ENCODE measurements at regions not wholly inside any gene's neighbourhood (a gene's known extent, or its start where the extent isn't known, plus 50 kb on each side); places are given as distances from the start of the nearest gene placed in this dataset.

DNA sequence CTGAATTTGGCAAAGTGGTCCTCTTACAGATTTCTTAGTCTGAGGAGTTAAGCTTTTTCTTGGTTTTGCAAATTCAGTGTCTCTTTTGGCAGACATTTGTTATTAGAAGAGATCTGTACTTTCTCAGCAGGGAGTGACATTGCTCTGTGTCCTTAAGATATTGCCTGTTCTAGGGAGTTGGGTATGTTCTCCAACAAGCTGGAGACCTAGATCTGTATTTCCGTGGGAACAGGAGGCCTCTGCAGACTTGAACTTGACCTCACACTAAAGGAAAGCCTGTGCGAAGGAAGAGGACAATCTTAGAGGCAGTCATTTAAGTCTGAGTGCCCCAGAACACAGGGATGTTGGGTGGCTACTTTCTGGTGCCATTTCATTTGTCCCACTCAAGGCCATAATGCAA is 107.0 kb upstream of the ATP8B1 start:
- Histone ChIP-seq H3K9me3 (no peaks in the 10 kb centered on the region), H3K27me3 (peaks cover 0 to 24% (median 0%) of the 10 kb centered on the region in 7 donors), H3K36me3 (no peaks in the 10 kb centered on the region), H3K4me1 (peaks cover 0 to 2% (median 0%) of the 10 kb centered on the region in 9 donors), H3K27ac (no peak overlapping the region), H3K4me3 (no peak overlapping the region)
- DNase-seq (no peak), ATAC-seq (peak in 3 of 8 donors; percentile 16 to 64 (median 44))
- intact Hi-C loops (cut with DNase I): no loop called here
- TF ChIP-seq, protein P1, sequence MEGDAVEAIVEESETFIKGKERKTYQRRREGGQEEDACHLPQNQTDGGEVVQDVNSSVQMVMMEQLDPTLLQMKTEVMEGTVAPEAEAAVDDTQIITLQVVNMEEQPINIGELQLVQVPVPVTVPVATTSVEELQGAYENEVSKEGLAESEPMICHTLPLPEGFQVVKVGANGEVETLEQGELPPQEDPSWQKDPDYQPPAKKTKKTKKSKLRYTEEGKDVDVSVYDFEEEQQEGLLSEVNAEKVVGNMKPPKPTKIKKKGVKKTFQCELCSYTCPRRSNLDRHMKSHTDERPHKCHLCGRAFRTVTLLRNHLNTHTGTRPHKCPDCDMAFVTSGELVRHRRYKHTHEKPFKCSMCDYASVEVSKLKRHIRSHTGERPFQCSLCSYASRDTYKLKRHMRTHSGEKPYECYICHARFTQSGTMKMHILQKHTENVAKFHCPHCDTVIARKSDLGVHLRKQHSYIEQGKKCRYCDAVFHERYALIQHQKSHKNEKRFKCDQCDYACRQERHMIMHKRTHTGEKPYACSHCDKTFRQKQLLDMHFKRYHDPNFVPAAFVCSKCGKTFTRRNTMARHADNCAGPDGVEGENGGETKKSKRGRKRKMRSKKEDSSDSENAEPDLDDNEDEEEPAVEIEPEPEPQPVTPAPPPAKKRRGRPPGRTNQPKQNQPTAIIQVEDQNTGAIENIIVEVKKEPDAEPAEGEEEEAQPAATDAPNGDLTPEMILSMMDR (IDR thresholded peaks at IDR 0.05): no peak
- WGBS, 2 donors: 70 to 73% methylated on average over 2 of the region's 2 CpGs

DNA sequence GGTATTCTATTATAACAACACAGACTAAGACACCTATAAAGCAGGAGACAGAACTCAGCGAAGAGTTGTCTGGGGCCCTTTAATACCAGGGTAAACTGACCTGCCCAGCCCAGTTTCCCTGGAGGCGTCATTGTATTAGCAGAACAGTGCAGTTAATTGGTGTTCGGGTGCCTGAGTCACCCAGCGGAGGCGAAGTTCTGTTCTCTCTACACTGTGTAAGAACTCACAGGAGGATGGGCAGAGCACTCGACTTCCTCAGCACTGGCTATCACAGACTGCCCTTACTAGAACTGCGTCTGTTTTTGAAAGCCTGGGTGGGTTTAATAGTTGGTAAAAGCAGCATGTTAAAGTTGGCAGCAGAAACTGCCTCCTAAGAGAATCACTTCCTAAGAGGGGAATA is 106.5 kb upstream of the ATP8B1 start:
- DNase-seq (no peak), ATAC-seq (peak in 4 of 8 donors; percentile 27 to 68 (median 48))
- no peaks in the 10 kb centered on the region for H3K36me3 ChIP-seq
- intact Hi-C loops (cut with DNase I): no loop called here
- H3K27ac ChIP-seq: no peak overlapping the region
- TF ChIP-seq, protein P1 (IDR thresholded peaks at IDR 0.05): no peak
- H3K4me1 ChIP-seq: peaks cover 0 to 2% (median 0%) of the 10 kb centered on the region in 9 donors
- no peaks in the 10 kb centered on the region for H3K9me3 ChIP-seq
- WGBS, 2 donors: 78% methylated on average over 7 of the region's 7 CpGs
- H3K27me3 ChIP-seq: peaks cover 0 to 24% (median 0%) of the 10 kb centered on the region in 7 donors
- no peak overlapping the region for H3K4me3 ChIP-seq

DNA sequence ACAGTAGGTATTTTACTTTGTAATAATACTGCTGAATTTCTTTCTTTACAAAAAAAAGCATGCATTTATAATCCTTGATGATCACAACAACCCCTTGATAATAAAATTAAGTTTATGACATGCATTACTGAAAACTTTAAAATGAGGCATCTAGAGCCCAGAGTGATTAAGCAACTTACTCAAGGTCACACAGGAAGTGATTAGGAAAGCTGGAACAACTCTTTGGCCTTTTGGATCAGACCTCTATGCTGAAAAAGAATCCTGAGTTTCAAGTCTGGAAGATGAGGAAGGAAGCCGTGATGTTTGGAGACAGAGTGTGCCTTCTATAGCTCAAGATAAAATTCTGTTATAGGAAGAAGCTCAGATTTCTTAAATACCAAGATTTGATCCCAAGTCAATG is 105.0 kb upstream of the ATP8B1 start:
- Histone ChIP-seq H3K9me3 (no peaks in the 10 kb centered on the region), H3K27me3 (peaks cover 0 to 24% (median 0%) of the 10 kb centered on the region in 7 donors), H3K4me3 (no peak overlapping the region), H3K4me1 (peaks cover 0 to 2% (median 0%) of the 10 kb centered on the region in 9 donors), H3K27ac (no peak overlapping the region), H3K36me3 (no peaks in the 10 kb centered on the region)
- WGBS, 2 donors: 54 to 69% methylated on average over 1 of the region's 1 CpG
- DNase-seq (no peak), ATAC-seq (no peak)
- intact Hi-C loops (cut with DNase I): no loop called here
- TF ChIP-seq, protein P1 (IDR thresholded peaks at IDR 0.05): no peak

DNA sequence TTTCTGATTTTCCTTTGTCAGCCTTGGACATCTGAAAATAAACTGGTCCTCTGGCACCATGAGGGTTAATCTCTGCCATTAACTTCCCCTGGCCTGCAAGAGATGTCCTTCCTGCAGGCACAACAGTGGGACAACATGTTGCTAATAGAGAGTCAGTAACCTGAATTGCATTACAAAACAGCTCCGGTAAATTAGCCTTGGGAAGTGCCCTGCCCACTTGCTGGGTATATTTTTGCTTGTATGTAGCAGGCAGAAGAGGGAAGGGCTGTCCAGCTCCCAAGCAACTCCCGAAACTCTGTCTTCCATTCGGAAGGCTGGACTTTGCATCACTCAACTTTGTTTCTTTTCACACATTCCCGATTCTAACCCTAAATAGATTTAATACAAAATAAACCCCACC is 104.4 kb upstream of the ATP8B1 start:
- Histone ChIP-seq H3K4me3 (no peak overlapping the region), H3K27ac (no peak overlapping the region), H3K9me3 (no peaks in the 10 kb centered on the region), H3K27me3 (peaks cover 0 to 24% (median 0%) of the 10 kb centered on the region in 7 donors), H3K36me3 (no peaks in the 10 kb centered on the region), H3K4me1 (peaks cover 0 to 2% (median 0%) of the 10 kb centered on the region in 9 donors)
- intact Hi-C loops (cut with DNase I): no loop called here
- TF ChIP-seq, protein P1 (IDR thresholded peaks at IDR 0.05): no peak
- WGBS, 2 donors: 65 to 69% methylated on average over 4 of the region's 4 CpGs
- ATAC-seq: no peak
- no peak for DNase-seq

All from heart right ventricle (tissue), 16 donors.